ENCODE measurements at regions not wholly inside any gene's neighbourhood (a gene's known extent, or its start where the extent isn't known, plus 50 kb on each side); places are given as distances from the start of the nearest gene placed in this dataset.
A peak's percentile ranks its signal among the peaks of the same experiment; 100 is the strongest.

DNA sequence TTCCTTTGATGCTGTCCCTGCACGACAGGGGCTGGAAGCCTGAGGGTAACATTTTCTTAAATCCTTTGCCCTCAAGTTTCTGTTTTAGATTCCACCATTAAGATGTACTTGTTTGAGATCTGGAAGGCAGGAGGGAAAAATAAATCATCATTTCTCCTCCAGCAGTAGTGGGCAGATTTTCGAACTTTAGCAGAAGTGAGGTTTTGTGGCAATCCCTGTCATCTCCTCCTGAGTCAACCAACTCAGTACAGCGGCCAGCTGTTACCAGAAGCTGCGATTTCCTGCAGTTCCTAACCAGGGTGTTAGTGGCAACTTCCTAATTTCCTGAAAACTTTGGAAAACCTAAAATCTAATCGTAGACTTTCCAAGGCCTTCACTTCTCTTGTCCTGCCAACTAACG is 517.2 kb upstream of the ACVR2A start:
- no peaks in the 10 kb centered on the region for H3K4me1 ChIP-seq (ENCODE audit: insufficient read depth, low read length)
- H4K91ac ChIP-seq (ENCODE audit: insufficient read length, low read depth, low read length) = no peak overlapping the region
- H2BK120ac ChIP-seq (ENCODE audit: low read depth, low read length, poor library complexity, severe bottlenecking) = no peak overlapping the region
- H3K79me2 ChIP-seq (ENCODE audit: insufficient read depth, low read length) = no peaks in the 10 kb centered on the region
- H3K4me2 ChIP-seq (ENCODE audit: insufficient read depth, insufficient read length, low read length) = no peak overlapping the region
- H3K27me3 Mint-ChIP-seq (ENCODE audit: low read depth) = no peaks in the 10 kb centered on the region
- no peak overlapping the region for H3K23ac ChIP-seq (ENCODE audit: insufficient read length, low read depth, low read length)
- H3K36me3 Mint-ChIP-seq (ENCODE audit: insufficient read depth in 1 of 3, low read depth in 3 of 3) = no peaks in the 10 kb centered on the region
- H3K9ac ChIP-seq (ENCODE audit: extremely low read depth, insufficient read length, low read length) = no peak overlapping the region
- H3K4me1 Mint-ChIP-seq = no peaks in the 10 kb centered on the region
- H2BK20ac ChIP-seq (ENCODE audit: low read depth, low read length, poor library complexity, severe bottlenecking) = no peak overlapping the region
- H3K18ac ChIP-seq (ENCODE audit: insufficient read length, low read depth, low read length) = no peak overlapping the region
- H3K79me1 ChIP-seq (ENCODE audit: insufficient read depth, low read depth, low read length, poor library complexity, severe bottlenecking) = no peaks in the 10 kb centered on the region
- H4K20me1 ChIP-seq (ENCODE audit: control insufficient read depth, insufficient read depth, insufficient read length) = no peaks in the 10 kb centered on the region
- H3K9me3 Mint-ChIP-seq = no peaks in the 10 kb centered on the region
- H3K9me3 ChIP-seq (ENCODE audit: control insufficient read depth, low read depth, low read length) = no peaks in the 10 kb centered on the region
- no peak overlapping the region for H4K5ac ChIP-seq (ENCODE audit: insufficient read length, low read depth, low read length)
- WGBS (ENCODE audit: extremely low coverage, insufficient read length, low lambda C conversion rate) = no CpG with 5 or more reads among the region's 6 CpGs
- H2AK5ac ChIP-seq (ENCODE audit: insufficient read length, low read length) = no peak overlapping the region
- H3K27ac Mint-ChIP-seq = 0 out of 7 replicates have a peak overlapping the region, but pooled peaks of 1 of the 3 experiments have one; percentile 51
- H2BK15ac ChIP-seq (ENCODE audit: low read depth, low read length) = no peak overlapping the region
- no peak overlapping the region for H3T11ph ChIP-seq (ENCODE audit: low read length)
- H3K23me2 ChIP-seq (ENCODE audit: insufficient read length, low read depth, low read length, poor library complexity, severe bottlenecking) = no peaks in the 10 kb centered on the region
- H3K4me3 Mint-ChIP-seq = no peak overlapping the region
- H2BK5ac ChIP-seq (ENCODE audit: insufficient read length, low read length) = no peak overlapping the region
- no peak for DNase-seq
- no peak overlapping the region for H2AFZ ChIP-seq (ENCODE audit: low read length)
- no peak overlapping the region for H3K56ac ChIP-seq (ENCODE audit: insufficient read length, low read depth, low read length)
- H3K4ac ChIP-seq (ENCODE audit: low read depth, low read length) = no peak overlapping the region
- H2BK12ac ChIP-seq (ENCODE audit: insufficient read length, low read depth, low read length) = no peak overlapping the region
- no peak overlapping the region for H4K8ac ChIP-seq (replicated peaks; ENCODE audit: insufficient read length, low read depth, low read length)
- no peaks in the 10 kb centered on the region for H3K27me3 ChIP-seq (ENCODE audit: insufficient read depth, low read length)
- H3K27ac ChIP-seq (ENCODE audit: insufficient read length, low read depth, low read length) = no peak overlapping the region
- TF ChIP-seq, protein P1, sequence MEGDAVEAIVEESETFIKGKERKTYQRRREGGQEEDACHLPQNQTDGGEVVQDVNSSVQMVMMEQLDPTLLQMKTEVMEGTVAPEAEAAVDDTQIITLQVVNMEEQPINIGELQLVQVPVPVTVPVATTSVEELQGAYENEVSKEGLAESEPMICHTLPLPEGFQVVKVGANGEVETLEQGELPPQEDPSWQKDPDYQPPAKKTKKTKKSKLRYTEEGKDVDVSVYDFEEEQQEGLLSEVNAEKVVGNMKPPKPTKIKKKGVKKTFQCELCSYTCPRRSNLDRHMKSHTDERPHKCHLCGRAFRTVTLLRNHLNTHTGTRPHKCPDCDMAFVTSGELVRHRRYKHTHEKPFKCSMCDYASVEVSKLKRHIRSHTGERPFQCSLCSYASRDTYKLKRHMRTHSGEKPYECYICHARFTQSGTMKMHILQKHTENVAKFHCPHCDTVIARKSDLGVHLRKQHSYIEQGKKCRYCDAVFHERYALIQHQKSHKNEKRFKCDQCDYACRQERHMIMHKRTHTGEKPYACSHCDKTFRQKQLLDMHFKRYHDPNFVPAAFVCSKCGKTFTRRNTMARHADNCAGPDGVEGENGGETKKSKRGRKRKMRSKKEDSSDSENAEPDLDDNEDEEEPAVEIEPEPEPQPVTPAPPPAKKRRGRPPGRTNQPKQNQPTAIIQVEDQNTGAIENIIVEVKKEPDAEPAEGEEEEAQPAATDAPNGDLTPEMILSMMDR (conservative IDR thresholded peaks at IDR 0.05) = no peak
- H3K14ac ChIP-seq (ENCODE audit: insufficient read depth, low read length) = no peak overlapping the region
